HG03108 (cell line): ENCODE measurements at regions not wholly inside any gene's neighbourhood (a gene's known extent, or its start where the extent isn't known, plus 50 kb on each side); places are given as distances from the start of the nearest gene placed in this dataset.
"Not testable (repeated sequence)": the region's sequence is repeated elsewhere in the genome, so short reads cannot be mapped to it uniquely, and the experiment has no call there.

Source experiments
- ATAC-seq: cut with Tn5 transposase; IDR thresholded peaks from one replicate; pipeline ENCODE4 v1.9.1; 2021; ENCODE audit warnings: moderate library complexity; ENCODE audit not compliant: unreplicated experiment

DNA sequence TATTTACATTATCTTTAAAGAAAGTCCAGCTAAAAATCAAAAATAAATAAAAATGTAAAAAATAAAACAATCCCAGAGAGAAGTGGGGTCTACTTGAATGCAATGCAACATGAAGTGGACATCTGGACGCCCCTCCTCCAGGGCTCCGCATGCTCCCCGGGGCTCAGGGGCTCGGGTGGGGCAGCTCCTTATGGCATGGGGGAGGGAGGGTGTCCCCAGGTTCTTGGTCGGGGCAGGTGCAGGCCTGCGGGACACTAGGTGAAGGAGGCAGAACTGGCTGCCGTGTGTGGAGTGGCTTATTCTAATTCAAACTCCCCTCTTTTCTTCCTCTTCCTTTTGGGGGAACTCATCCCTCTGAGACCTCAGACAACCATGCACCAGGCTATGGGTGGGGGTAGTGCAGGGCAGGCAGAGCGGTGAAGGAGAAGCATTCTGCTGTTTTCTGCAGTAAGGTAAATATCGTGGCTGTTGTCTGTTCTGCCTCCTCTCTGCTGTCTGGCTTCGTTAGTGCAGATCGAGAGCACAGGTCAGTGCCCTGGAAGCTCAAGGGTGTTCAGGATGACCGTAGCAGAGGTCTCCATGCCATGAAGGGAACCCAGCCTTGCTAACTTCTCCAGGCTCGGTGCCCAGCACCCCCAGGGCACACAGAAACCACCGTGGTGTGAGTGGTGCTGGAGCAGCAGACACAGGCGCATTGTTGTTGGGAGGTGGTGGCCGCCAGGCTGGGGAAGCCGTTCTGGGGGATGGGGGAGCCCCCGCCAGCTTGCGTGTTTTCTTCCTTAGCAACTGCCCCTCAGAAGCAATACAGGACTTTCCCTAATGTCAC, 82.6 kb downstream of the TTLL2 start:
- ATAC-seq, result no peak

DNA sequence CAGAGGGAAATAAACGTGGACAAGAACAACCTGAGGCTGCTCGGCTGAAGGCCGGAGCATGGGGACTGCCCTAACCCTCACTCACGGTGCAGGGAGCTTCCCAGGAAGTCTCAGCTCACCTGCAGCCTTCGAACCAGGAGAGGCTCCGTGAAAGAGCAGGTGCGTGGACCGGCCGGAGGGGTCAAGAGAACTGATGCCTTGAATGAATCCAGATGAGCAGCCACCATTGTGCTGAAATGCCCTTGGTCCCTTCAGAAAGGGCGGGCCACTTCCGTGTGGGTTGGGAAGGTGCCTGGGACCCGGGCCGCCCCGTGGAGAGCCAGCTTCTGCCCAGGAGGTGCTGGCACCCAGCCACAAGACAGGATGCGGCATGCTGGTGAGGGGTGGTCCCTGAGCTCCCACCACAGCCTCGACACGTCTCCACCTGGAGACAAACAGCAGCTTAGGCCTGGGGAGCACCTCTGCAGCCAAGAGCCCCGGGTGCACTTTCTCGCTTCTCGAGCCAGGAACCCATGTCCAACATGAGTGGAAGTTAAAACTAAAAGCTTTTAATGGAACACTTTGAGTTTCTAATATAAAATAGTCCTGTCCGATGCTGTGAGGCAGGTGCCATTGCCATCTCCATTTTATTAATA, 83.5 kb downstream of the TTLL2 start:
- ATAC-seq, result no peak

DNA sequence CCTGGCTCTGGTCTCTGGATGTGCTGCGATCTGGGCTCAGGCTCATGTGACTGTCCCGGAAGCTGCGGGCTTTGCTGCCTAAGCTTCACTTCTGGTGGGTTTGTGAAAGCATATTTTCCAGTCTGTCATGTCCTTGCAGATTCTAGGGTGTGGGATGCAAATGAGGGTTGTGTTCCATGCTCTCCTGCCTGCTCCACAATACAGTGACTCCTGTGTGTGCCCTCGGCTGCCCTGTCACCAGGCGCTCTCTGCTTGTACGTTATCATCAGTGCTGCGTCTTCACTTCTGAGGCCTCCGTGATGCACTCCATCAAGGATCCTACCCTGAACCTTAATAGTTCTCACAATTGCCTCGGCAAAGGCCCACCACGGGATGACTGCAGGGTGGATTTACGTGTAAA, 84.2 kb downstream of the TTLL2 start:
- no peak for ATAC-seq

DNA sequence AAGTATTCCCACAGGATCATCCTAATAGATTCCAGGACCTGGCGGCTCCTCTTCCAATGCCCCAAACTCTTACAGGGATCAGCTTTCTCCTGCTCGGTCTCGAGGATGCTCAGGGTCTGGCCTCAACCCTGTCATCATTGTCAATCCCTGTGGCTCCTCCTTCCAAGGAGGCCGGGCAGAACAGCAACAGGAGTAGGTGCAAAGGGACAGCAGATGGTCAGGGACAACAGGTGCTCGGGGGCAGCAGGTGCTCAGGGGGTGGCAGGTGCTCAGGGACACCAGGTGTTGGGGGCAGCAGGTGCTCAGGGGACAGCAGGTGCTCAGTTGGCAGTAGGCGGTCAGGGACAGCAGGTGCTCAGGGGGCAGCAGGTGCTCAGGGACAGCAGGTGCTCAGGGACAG, 84.8 kb downstream of the TTLL2 start:
- ATAC-seq, result no peak

DNA sequence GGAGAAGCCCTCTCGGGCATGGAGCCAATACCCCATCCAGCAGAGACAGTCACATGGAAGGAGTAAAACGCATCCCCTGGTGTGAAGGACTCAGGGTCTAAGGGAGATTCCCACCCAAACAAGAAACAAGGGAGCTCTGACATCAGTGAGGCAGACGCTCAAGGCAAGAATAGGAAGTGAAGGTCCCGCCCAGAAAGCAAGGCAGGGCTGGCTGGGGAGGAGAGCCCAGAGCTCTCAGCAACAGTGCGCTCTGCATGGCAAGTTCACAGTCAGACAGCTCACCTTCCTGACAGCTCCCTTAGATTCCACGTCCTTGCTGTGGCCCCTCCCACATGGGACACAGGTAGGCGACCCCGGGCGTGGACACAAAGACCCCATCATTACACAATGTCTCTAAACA, 85.6 kb downstream of the TTLL2 start:
- ATAC-seq, result no peak

DNA sequence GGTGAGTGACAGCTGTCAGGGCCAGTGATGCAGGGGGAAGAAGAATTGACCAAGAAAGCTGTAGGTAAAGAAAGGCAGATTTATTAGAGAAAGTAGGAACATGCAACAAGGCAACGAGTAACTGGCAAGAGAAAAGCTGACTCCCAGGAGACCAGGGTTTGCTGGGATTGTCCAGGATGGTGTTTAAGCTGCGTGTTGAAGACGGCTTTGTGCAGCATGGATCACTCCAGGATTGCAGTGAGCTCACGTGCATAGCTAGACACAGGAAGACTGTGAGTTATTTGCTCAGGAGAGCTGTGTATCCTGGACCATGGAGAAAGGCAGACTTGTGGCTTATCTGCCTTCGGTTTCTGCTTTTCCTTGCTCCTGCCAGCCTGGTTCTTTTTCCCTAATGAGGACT, 87.6 kb downstream of the TTLL2 start:
- no peak for ATAC-seq

DNA sequence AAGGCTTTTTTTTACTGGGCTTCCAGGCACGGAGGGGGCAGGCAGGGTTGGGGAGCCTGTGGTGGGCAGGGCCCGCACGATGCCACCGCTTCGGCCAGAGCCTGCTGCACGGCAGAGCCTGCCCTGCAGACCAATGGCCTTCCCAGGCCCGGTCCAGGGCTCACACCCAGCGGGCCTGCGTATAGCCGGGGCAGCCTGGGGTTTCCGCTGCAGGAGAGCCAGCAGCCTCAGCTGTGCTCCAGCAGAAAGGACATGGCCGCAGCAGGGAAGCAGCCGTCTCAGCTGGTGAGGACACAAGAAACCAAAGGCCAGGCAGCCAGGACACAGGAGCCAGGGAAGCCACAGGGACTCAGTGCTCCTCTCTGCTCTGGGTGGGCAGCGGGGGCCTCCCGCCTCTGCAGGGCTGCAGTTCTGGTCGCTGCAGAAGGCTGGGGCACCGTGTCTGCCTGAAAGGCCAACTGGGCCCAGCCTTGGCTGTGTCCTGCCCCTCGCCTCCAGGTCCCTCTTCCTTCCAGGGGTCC, 90.6 kb downstream of the TTLL2 start:
- no peak for ATAC-seq

DNA sequence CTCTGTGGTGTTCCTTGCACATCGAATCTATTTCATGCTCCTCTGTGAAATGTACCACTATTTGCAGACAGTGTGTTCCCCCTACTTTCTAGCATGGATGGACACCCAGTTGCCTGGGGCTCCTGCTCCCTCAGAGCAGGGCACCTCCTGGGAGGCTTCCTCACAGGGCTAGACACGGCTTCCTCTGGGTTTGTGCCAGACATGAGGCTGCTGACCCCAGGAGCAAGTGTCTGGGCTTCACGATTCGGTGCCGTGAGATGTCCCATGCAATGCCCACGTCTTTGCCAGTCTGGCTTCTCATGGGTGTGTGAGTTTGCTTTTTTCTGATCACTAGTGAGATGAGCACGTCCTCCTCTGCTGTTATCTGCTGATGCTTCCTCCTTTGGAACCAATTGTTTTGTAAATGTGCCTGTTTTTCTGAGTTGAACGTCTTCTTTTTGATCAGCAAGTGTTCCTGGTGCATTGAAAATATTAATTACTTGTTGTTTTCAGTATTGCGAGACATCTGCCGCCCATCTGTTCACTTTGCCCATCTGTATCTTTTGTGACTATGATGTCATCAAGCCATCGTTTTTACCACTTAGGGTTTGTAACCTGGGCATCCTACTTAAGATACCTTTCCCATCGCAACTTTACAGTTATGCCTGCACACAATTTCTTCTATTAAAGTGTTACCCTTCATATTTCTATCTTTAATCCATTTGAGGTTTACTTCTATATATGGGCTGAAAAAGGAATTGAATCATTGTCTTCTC, 92.0 kb downstream of the TTLL2 start:
- no peak for ATAC-seq

DNA sequence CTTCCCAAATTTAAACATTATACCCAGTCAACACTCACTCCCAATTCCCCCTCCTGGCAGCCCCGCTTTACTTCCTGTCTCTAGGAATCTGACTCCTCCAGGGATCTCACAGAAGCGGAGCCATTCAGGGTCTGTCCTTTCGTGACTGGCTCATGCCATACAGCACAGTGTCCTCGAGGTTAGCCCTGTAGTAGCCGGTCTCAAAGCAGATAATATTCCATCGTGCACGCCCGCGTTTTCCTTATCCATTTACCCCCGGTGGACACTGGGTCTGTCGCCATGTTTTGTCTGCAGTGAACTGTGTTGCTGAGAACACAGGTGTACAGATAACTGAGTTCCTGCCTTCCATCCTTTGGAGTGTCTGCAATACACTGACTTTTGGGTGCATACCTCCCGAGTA, 95.3 kb downstream of the TTLL2 start:
- no peak for ATAC-seq

DNA sequence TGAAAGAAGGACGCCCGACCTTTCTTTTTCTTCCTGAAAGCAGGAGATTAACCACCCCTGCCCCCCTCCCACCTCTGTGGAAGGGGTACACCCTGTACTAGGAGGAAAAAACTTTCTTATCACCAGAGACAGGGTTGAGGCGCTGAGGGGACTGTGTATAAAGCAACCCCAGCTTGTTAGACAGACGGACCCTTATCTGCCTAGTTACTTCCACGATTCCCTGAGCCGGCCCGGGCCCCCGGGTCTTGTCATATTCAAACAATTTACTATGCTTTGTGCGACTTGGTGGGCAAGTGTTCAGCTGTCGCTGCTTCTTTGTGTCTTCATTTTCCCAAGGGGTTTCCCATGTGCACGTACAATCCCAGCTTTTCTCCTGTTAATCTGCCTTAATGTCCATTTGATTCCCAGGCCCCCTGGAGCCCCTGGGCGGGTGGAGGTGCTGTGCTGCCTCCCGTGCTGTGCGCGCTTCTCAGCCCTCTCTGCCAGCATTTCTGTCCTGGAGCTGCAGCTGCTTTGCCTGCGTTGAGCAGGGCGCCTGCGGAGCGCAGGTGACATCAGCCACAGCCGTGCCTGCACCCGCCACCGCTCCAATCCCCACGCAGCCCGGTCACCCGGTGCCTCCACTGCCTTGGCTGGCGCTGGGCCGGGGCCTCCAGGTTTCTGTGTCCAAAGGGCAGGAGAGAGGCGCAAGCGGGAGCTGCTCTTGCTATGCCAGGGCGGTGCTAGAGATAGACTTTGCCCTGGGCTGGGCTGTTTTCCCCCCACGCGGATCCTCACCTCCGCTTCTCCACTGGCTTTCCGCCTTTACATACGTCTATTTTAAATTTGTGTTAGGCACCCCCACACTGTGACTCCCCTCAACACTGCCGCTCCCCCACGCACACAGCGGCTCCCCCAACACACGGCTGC, 96.2 kb downstream of the TTLL2 start:
- no peak for ATAC-seq

DNA sequence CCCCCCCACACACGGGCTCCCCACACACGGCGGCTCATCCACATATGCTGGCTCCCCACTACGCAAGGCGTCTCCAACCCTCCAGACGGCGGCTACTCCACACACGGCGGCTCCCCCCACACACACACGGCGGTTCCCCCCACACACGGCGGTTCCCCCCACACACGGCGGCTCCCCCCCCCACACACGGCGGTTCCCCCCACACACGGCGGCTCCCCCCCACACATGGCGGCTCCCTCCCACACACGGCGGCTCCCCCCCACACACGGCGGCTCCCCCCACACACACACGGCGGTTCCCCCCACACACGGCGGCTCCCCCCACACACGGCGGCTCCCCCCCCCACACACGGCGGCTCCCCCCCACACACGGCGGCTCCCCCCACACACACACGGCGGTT, 97.1 kb downstream of the TTLL2 start:
- ATAC-seq, result not testable (repeated sequence)

DNA sequence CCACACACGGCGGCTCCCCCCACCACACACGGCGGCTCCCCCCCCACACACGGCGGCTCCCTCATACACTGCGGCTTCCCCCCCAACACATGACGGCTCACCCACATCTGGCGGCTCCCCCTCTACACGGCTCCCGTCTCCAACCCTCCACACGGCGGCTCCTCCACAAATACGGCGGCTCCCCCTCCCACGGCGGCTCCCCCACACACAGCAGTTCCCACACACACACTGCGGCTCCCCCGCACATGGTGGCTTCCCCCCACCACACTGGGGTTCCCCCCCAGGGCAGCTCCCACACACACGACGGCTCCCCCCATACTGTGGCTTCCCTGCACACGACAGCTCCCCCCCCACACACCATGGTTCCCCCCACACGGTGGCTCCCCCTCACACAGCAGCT, 98.0 kb downstream of the TTLL2 start:
- no peak for ATAC-seq

DNA sequence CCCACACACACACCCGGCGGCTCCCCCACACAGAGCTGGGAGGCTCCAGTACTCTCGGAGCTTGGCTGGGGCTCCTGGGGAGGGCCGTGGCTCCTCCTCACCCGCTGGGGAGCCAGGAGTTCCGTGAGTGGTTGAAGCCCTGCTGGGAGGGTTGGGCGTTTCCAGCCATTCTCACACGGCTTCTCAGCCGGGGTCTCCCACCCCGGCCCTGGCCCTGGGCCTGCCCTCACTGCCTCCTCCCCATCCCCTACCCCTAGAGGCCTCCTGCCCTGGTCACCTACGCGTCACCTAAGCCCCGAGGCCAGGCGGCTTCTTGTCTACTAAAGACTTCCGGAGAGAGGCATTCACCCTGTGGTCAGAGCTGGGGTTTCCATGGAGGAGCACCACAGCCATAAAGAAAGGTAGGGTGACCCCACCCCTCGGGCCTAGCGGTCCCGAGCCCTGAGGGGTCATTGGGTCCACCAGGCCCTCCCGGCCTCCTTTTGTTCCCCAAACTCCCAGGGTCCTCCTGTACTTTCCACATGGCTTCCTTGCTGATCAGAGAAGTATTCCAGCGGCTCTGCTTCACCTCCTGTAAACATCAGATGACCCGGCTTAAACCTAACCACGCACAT, 99.3 kb downstream of the TTLL2 start:
- no peak for ATAC-seq

DNA sequence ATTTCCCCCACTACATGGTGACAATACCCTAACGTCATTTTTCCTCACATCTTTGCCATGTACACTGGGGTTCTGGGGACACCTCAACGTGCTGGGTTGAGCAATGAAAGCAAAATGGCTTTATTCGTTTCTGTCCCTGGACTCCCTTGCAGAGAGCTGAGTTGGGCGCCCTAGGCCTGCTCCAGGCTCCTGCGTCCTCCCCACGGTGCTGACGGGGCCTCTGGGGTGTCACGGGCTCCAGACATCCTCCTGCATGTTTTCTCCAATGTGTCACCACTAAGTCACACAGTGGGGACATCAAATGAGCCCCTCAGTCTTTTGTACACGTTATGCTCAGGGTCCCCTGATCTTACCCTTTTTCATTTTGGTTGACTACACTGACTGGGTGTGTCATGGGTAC, 99.8 kb downstream of the TTLL2 start:
- ATAC-seq, result no peak

DNA sequence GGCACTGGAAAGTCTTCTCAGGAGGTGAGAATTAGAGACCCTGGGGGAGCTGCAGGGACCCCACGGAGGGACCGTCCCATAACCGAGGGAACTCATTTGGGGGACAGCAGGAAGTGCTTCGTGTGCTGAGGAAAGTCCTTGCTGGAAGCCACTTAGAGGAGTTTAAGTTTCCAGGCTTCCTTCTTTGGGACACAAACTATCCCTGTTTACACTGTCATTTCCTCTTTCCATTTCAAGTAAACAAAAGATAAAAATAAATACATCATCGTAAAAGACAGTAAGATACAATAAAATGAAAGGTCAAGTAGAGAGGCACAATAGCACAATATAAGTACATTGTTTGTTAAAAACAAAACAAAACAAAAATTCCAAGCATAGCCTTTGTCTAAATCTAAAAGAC, 101.2 kb downstream of the TTLL2 start:
- no peak for ATAC-seq

DNA sequence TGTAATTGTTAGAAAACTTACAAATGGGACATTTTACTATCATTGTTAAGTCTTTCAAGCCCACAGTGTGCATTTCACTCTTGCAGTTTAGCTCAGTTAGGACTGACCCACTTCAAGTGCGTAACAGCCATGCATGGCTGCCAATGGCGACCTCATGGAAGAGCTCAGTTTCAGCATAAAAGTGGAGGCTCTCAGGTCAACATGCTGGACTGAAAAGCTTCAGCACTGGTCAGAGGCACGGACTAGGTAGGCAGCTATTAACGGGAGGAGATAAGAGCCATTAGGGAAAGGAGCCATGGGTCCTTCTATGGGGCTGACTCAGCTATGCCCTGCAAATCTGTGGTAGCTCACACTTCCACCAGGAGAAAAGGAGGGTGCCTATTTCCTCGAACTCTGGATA, 101.8 kb downstream of the TTLL2 start:
- no peak for ATAC-seq

DNA sequence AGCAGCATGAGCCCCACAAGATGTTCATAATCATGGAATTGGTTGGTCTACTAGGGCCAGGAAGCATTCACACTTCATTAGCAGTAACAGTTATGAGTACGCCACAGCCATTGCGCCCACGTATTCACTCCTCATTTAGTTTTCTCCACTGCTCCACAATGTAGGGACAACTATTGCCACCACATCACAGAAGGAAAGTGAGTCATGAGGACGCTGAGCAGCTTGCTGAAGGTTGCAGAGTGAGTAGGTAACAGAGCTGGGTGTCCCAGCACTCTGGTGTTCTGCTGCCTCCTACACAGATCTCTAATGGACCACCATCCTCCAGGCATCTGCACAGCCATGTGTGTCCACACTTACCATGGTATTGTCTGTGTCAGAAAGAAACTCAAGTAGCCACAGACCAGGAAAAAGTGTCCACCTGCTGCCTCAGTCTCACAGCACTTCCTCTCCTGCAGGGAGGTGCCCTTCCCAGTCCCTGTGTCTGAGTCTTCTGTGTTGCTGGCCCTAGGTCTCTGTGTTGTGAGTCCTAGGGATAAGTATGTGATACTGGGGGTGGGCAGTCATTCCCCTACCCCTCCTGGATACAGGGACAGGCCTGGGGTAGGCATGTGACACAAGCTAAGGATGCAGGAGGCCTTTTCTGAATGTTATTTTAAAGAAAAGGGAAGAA, 103.9 kb downstream of the TTLL2 start:
- no peak for ATAC-seq

DNA sequence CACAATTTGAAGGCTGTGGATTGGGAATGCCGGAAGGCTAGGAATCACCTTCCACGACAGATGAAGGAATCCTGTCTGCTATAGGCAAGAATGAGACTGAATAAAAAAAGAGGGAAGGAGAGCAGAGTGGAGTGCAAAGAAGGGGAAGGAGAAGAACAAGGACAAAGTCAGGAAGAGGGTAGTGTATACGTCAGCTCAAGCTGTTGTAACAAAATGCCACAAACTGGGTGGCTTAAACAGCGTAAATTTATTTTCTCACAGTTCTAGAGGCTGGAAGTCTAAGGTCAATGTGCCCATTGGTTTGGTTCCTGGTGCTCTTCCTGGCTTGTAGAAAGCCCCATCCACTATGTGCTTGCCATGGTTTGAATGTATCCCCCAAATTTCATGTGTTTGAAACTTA, 104.5 kb downstream of the TTLL2 start:
- no peak for ATAC-seq

DNA sequence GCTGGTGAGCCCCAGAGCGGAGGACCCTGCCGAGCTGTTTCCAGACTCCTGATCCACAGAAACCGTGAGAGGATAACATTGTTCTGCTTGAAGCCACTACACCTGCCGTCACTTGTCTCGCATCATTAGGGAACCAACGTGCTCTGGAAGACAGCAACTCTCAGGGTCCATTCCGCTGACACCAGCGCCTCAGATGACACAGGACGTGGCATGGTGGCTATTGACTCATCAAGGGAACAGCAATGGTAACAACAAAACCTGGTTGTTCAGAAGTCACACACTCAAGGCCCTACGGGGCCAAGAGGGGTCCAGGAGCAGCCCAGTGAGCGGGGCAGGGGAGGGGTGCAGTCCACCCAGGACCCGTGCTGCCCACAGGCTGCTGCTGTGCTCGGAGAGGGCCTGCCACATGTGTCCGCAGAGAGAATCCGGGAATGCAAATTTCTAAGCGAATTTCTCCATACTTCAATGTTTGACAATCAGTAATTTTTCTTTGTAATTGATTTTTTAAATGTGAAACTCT, 110.4 kb downstream of the TTLL2 start:
- ATAC-seq, result no peak
